DND-41 (cell line): ENCODE measurements at regions not wholly inside any gene's neighbourhood (a gene's known extent, or its start where the extent isn't known, plus 50 kb on each side); places are given as distances from the start of the nearest gene placed in this dataset.

Experiments used
- CTCF ChIP-seq: IDR thresholded peaks from 2 replicates; pipeline ENCODE4 v1.5.1; 2012; ENCODE audit warnings: borderline replicate concordance, low read length, moderate library complexity, mild to moderate bottlenecking; ENCODE audit not compliant: poor library complexity, severe bottlenecking; ENCODE audit errors: extremely low read depth
- EZH2 ChIP-seq: IDR thresholded peaks from 3 replicates; pipeline ENCODE4 v1.6.1; 2012; ENCODE audit warnings: borderline replicate concordance, low read depth, mild to moderate bottlenecking, moderate library complexity, low read length, inconsistent platforms; ENCODE audit not compliant: severe bottlenecking

GRCh38 chr4:59698041-59698440 is 1502.1 kb upstream of the ADGRL3 start:
- TF ChIP-seq CTCF (no peak), EZH2 (no peak)
